D721Med (cell line): ENCODE measurements at regions not wholly inside any gene's neighbourhood (a gene's known extent, or its start where the extent isn't known, plus 50 kb on each side); places are given as distances from the start of the nearest gene placed in this dataset.

ENCODE experiments used
- DNase-seq: peaks from one replicate; pipeline ENCODE4 v3.0.0; 2011; ENCODE audit warnings: low spot score; ENCODE audit not compliant: insufficient read length
- FAIRE-seq: peaks from 2 replicates; lab custom pipeline; 2011; peaks lifted over from hg19 to GRCh38; lab: Jason Lieb, UNC
- TF ChIP-seq, protein P1 (sequence below): IDR thresholded peaks from 2 replicates; pipeline ENCODE4 v1.5.1; 2012; ENCODE audit warnings: mild to moderate bottlenecking, control low read depth; ENCODE audit not compliant: insufficient read depth; ENCODE audit errors: missing control alignments

DNA sequence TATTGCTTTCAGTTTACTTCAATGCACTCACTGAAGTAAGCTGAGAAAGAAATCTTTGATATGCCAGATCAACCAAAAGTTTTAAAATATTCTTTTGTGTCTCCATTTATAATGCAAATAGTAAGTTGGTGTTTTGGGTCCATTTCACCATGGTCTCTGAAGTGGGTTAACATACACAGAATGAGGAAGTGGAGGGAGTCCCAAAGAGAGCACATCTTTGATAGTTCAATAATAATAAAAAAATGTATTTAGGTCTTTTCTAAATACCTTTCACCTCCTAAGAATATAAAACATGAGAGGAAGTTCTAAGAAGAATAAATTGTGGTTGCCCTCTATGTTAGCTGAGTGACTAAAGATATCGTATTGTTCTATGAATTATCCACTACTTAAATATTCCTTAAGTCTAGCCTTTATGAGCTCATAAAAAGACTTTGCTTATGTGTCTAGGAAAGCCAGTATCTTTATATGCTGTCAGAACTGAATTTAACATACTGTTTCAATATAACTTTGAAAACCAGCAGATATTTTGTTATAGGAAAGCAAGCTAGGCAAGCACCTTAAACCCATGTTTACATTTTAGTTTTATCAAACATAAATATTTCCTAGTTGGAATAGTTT, 148.7 kb upstream of the ZEB2 start:
- no peak for DNase-seq
- FAIRE-seq = no peak
- TF ChIP-seq, protein P1, sequence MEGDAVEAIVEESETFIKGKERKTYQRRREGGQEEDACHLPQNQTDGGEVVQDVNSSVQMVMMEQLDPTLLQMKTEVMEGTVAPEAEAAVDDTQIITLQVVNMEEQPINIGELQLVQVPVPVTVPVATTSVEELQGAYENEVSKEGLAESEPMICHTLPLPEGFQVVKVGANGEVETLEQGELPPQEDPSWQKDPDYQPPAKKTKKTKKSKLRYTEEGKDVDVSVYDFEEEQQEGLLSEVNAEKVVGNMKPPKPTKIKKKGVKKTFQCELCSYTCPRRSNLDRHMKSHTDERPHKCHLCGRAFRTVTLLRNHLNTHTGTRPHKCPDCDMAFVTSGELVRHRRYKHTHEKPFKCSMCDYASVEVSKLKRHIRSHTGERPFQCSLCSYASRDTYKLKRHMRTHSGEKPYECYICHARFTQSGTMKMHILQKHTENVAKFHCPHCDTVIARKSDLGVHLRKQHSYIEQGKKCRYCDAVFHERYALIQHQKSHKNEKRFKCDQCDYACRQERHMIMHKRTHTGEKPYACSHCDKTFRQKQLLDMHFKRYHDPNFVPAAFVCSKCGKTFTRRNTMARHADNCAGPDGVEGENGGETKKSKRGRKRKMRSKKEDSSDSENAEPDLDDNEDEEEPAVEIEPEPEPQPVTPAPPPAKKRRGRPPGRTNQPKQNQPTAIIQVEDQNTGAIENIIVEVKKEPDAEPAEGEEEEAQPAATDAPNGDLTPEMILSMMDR = no peak

DNA sequence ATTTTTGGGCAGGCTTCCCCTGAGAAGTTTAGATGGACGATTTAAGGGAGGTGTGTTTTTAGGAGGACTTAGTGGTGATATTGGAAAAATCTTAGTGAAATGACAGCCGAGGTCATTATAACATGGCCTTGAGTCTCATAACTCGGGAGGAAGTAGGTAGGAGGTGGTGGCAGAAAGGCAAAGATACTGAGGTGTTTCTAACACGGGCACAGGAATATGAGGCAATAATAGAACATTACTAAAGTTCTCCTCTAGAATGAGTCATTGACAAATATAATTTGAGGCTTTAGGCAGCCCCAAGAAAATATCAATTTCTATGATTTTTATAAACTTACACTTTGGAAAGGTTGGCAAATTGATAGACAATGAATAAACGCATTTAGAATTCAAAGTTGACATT, 146.1 kb upstream of the ZEB2 start:
- TF ChIP-seq, protein P1 = no peak
- FAIRE-seq (no peak), DNase-seq (no peak)

DNA sequence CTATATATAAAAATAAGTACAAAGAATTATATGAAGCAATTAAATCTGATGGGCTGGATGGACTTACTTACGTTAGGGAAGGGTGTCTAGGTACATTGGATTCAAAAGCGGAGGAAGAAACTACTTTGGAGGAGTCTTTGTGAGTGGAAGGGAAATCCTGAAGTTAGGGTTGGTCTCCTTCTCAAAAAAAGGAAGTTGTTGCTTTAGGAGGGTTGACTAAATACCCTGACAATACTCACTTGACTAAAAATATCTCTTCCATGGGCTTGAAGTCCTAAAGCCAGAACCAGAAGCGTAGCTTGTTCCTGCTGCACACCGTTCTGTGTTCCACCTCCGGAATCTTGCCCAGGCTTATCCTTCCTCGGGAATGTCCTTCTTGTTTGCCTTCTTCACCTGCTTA, 143.3 kb upstream of the ZEB2 start:
- TF ChIP-seq, protein P1 = no peak
- DNase-seq (no peak), FAIRE-seq (no peak)

DNA sequence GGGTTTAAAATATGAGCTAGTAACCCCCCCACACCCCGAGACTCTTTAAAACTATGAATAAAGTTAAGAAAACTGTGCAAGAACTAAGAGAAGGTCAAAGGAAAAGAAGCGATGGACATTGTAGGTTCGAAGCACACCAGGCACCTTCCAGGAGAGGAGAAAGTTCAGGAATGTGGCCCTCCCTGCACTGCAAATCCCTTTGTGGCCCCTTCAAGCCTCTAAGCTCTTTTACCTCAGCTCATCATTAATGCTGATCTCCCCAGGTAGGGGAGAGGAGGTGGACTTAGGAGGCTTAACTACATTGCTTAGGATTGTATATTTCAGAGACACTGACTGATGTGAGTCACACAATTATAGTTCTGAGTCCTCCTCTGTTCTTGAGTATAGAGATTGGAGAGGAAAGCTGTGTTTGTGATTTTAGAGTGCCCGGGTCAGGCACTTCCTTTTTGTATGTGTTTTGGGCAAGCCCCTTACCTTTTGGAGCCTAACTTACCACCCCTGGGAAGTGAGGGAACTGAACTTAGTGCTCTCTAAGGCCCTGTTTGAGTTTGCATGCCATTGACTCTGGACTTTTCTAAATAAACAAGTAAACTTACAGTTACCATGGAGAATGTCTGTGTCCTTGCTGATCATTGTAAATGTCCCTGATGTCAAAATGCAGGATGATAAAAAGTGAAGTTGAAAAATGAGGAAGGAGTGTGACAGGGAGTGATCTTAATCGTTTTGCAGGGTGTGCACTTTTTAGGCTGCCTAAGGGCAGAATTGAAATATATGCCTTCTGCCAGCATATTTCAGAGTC, 140.8 kb upstream of the ZEB2 start:
- FAIRE-seq (no peak), DNase-seq (no peak)
- TF ChIP-seq, protein P1 = no peak

DNA sequence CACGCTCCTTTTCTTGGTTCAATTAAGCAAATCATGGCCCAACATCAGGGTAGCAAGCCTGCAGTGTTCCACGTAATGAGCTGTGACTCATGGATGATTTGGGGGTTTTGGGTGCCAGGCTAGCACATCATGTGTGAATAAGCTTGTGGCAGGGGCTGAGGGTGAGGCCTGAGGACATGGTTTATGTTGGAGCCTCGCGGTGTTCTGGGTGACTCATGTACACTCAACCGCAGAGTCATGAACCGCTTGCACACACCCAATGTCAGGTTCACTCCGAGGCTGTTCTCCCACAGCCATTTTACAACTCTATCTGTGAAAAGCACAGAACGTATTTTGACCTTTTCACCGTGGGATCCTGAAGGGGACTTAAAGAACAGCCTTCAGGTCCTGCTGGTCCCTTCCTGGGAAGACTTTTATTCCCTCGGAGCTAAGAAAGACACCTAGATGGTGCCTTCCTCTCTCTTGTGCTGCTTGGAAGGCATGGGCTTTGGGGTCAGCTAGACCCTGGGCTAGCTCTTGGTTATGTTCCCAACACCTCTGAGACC, 139.9 kb upstream of the ZEB2 start:
- TF ChIP-seq, protein P1 = no peak
- no peak for FAIRE-seq
- DNase-seq = no peak

DNA sequence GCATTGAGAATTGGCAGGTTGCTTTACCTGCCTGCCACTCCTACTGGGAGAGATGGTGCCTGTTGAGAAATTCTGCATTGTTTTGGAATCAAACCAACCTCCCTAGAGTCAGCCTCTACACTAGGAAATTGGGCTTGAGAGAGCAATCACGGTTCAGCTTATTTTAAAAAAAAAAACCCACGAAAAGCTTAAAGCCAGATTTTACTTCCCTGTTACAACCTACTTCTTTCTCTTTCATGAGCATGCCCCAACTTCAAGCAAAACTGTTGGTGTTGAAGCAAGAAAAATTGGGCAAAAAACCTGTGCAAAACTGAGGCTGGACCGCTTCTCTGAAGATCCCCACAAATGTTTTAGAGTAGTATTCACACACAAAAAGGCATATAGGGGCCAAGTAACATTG, 134.6 kb upstream of the ZEB2 start:
- DNase-seq = no peak

More for the DNA sequence above, 134.6 kb upstream of the ZEB2 start:
- TF ChIP-seq, protein P1 = no peak
- no peak for FAIRE-seq
